ENCODE measurements at regions not wholly inside any gene's neighbourhood (a gene's known extent, or its start where the extent isn't known, plus 50 kb on each side); places are given as distances from the start of the nearest gene placed in this dataset.

- DNase-seq (no peak), ATAC-seq (no peak)
- ChIA-PET POLR2A (interaction anchor here (0.6 kb wide), 1 partner anchor 1442 kb away, joined by 4 read pairs; no protein-coding TSS in a partner anchor), CTCF (interaction anchor here (1.4 kb wide), 1 partner anchor 41 kb away, joined by 4 read pairs; no protein-coding TSS in a partner anchor)
- Mint-ChIP-seq H3K36me3 (ENCODE audit: low read depth) (no peaks in the 10 kb centered on the region), H3K4me3 (no peak overlapping the region), H3K9me3 (ENCODE audit: insufficient read depth) (no peaks in the 10 kb centered on the region), H3K27me3 (ENCODE audit: low read depth) (no peaks in the 10 kb centered on the region), H3K4me1 (ENCODE audit: low read depth) (no peaks in the 10 kb centered on the region), H3K27ac (no peak overlapping the region)
These were observed 173.2 kb upstream of the KIAA1217 start for GRCh38 chr10:24035761-24036160.

DNA sequence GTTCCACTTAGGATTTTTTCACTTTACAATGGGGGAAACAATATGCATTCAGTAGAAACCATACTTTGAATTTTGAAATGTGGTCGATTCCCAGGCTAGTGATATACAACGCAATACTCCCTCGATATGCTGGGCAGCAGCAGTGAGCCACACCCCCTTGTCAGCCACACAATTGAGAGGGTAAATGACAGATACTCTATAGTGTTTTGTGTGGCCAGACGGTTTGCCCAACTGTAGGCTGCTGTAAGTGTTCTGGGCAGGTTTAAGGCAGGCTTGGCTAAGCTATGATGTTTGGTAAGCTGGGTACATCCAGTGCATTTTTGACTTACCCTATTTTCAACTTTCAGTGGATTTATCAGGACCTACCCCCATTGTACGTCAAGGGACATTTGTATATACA lies 169.6 kb upstream of the KIAA1217 start:
- no peaks in the 10 kb centered on the region for H3K27me3 Mint-ChIP-seq (ENCODE audit: low read depth)
- no peak for ATAC-seq
- DNase-seq, result no peak
- no peaks in the 10 kb centered on the region for H3K36me3 Mint-ChIP-seq (ENCODE audit: low read depth)
- ChIA-PET POLR2A (no interaction called here), CTCF (no interaction called here)
- H3K27ac Mint-ChIP-seq, result no peak overlapping the region
- H3K4me3 Mint-ChIP-seq, result no peak overlapping the region
- no peaks in the 10 kb centered on the region for H3K9me3 Mint-ChIP-seq (ENCODE audit: insufficient read depth)
- H3K4me1 Mint-ChIP-seq (ENCODE audit: low read depth), result no peaks in the 10 kb centered on the region

- H3K27me3 Mint-ChIP-seq (ENCODE audit: low read depth), result no peaks in the 10 kb centered on the region
These were observed 169.0 kb upstream of the KIAA1217 start for GRCh38 chr10:24039897-24040296.

DNA sequence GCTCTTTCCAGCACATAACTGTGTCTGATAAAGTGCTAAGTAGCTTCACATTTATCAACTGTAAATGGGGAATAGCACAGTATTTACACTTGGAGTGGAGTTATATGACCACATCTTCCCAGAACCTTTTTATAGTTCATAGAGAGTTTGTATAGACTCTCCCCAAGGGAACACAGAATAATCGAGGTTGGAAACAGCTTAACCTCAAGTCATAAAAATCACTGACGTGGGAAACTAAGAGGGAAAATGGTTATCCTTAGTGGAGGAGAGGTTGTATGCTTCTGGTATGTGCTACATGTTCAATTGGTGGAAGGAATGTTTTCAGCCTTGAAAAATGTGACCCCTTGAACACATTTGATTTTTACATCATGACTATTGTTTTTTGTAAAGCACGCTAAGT lies 167.9 kb upstream of the KIAA1217 start:
- Mint-ChIP-seq H3K27ac (no peak overlapping the region), H3K4me1 (ENCODE audit: low read depth) (no peaks in the 10 kb centered on the region), H3K27me3 (ENCODE audit: low read depth) (no peaks in the 10 kb centered on the region), H3K9me3 (ENCODE audit: insufficient read depth) (no peaks in the 10 kb centered on the region), H3K4me3 (no peak overlapping the region), H3K36me3 (ENCODE audit: low read depth) (no peaks in the 10 kb centered on the region)
- ATAC-seq (no peak), DNase-seq (no peak)
- POLR2A ChIA-PET, result no interaction called here
- CTCF ChIA-PET, result no interaction called here

More at GRCh38 chr10:24039897-24040296, 169.0 kb upstream of the KIAA1217 start:
- Mint-ChIP-seq H3K36me3 (ENCODE audit: low read depth) (no peaks in the 10 kb centered on the region), H3K4me1 (ENCODE audit: low read depth) (no peaks in the 10 kb centered on the region), H3K27ac (no peak overlapping the region), H3K9me3 (ENCODE audit: insufficient read depth) (no peaks in the 10 kb centered on the region), H3K4me3 (no peak overlapping the region)
- POLR2A ChIA-PET, result no interaction called here
- CTCF ChIA-PET, result no interaction called here
- DNase-seq (no peak), ATAC-seq (no peak)

- Mint-ChIP-seq H3K4me1 (ENCODE audit: low read depth) (no peaks in the 10 kb centered on the region), H3K27ac (no peak overlapping the region), H3K27me3 (ENCODE audit: low read depth) (no peaks in the 10 kb centered on the region), H3K36me3 (ENCODE audit: low read depth) (no peaks in the 10 kb centered on the region), H3K9me3 (ENCODE audit: insufficient read depth) (no peaks in the 10 kb centered on the region), H3K4me3 (no peak overlapping the region)
- no peak for ATAC-seq
- ChIA-PET POLR2A (no interaction called here), CTCF (no interaction called here)
- no peak for DNase-seq
These were observed 167.1 kb upstream of the KIAA1217 start for GRCh38 chr10:24041834-24042233.

GRCh38 chr10:24042884-24043283 lies 166.1 kb upstream of the KIAA1217 start:
- POLR2A ChIA-PET, result no interaction called here
- Mint-ChIP-seq H3K27me3 (ENCODE audit: low read depth) (no peaks in the 10 kb centered on the region), H3K27ac (no peak overlapping the region), H3K9me3 (ENCODE audit: insufficient read depth) (no peaks in the 10 kb centered on the region), H3K36me3 (ENCODE audit: low read depth) (no peaks in the 10 kb centered on the region), H3K4me1 (ENCODE audit: low read depth) (no peaks in the 10 kb centered on the region), H3K4me3 (no peak overlapping the region)
- DNase-seq, result no peak
- CTCF ChIA-PET, result no interaction called here
- ATAC-seq, result no peak

GRCh38 chr10:24046060-24046459 lies 162.9 kb upstream of the KIAA1217 start:
- Mint-ChIP-seq H3K4me1 (ENCODE audit: low read depth) (no peaks in the 10 kb centered on the region), H3K4me3 (no peak overlapping the region), H3K27me3 (ENCODE audit: low read depth) (no peaks in the 10 kb centered on the region), H3K9me3 (ENCODE audit: insufficient read depth) (no peaks in the 10 kb centered on the region), H3K36me3 (ENCODE audit: low read depth) (no peaks in the 10 kb centered on the region), H3K27ac (no peak overlapping the region)
- ChIA-PET POLR2A (no interaction called here), CTCF (no interaction called here)
- ATAC-seq, result no peak
- no peak for DNase-seq

DNA sequence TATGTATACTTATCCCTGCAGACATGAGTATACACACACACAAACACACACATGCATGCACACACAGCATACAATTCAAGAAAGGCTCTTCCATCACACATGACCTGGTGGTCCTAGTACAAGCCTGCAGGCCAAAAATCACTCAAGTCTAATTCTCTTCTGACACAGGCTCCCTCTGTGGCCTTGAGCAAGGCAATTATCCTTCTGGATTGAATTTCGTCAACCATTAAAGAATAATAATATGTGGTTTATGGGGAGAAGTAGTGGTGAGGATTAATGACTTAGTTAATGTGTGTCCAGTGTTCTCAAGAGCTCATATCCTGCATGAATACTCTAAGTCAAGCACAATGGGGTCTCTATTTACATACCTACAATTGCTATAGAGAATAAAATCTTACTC lies 161.8 kb upstream of the KIAA1217 start:
- no peaks in the 10 kb centered on the region for H3K9me3 Mint-ChIP-seq (ENCODE audit: insufficient read depth)
- no peak overlapping the region for H3K4me3 Mint-ChIP-seq

GRCh38 chr10:24054421-24054820 lies 154.5 kb upstream of the KIAA1217 start:
- Mint-ChIP-seq H3K36me3 (ENCODE audit: low read depth) (no peaks in the 10 kb centered on the region), H3K27me3 (ENCODE audit: low read depth) (no peaks in the 10 kb centered on the region), H3K4me3 (no peak overlapping the region), H3K9me3 (ENCODE audit: insufficient read depth) (no peaks in the 10 kb centered on the region), H3K4me1 (ENCODE audit: low read depth) (no peaks in the 10 kb centered on the region), H3K27ac (no peak overlapping the region)
- no peak for ATAC-seq
- no peak for DNase-seq
- CTCF ChIA-PET, result no interaction called here
- POLR2A ChIA-PET, result no interaction called here

More for the DNA sequence above, 161.8 kb upstream of the KIAA1217 start:
- ChIA-PET POLR2A (no interaction called here), CTCF (no interaction called here)
- Mint-ChIP-seq H3K27ac (no peak overlapping the region), H3K27me3 (ENCODE audit: low read depth) (no peaks in the 10 kb centered on the region), H3K4me1 (ENCODE audit: low read depth) (no peaks in the 10 kb centered on the region), H3K36me3 (ENCODE audit: low read depth) (no peaks in the 10 kb centered on the region)
- no peak for ATAC-seq
- DNase-seq, result no peak

GRCh38 chr10:24080207-24080606 lies 128.7 kb upstream of the KIAA1217 start:
- Mint-ChIP-seq H3K4me1 (ENCODE audit: low read depth) (no peaks in the 10 kb centered on the region), H3K36me3 (ENCODE audit: low read depth) (no peaks in the 10 kb centered on the region), H3K27me3 (ENCODE audit: low read depth) (no peaks in the 10 kb centered on the region), H3K27ac (no peak overlapping the region), H3K4me3 (no peak overlapping the region), H3K9me3 (ENCODE audit: insufficient read depth) (no peaks in the 10 kb centered on the region)
- no peak for ATAC-seq
- POLR2A ChIA-PET, result no interaction called here
- DNase-seq, result no peak
- CTCF ChIA-PET, result no interaction called here

- Mint-ChIP-seq H3K4me3 (no peak overlapping the region), H3K4me1 (ENCODE audit: low read depth) (no peaks in the 10 kb centered on the region), H3K27me3 (ENCODE audit: low read depth) (no peaks in the 10 kb centered on the region), H3K36me3 (ENCODE audit: low read depth) (no peaks in the 10 kb centered on the region), H3K9me3 (ENCODE audit: insufficient read depth) (no peaks in the 10 kb centered on the region), H3K27ac (no peak overlapping the region)
- no peak for DNase-seq
- ChIA-PET CTCF (no interaction called here), POLR2A (no interaction called here)
- ATAC-seq, result no peak
These were observed 122.4 kb upstream of the KIAA1217 start for GRCh38 chr10:24086296-24087086.

- no peaks in the 10 kb centered on the region for H3K36me3 Mint-ChIP-seq (ENCODE audit: low read depth)
- peaks cover 2% of the 10 kb centered on the region for H3K9me3 Mint-ChIP-seq (ENCODE audit: insufficient read depth)
- ChIA-PET CTCF (no interaction called here), POLR2A (no interaction called here)
- no peaks in the 10 kb centered on the region for H3K27me3 Mint-ChIP-seq (ENCODE audit: low read depth)
- no peaks in the 10 kb centered on the region for H3K4me1 Mint-ChIP-seq (ENCODE audit: low read depth)
- no peak overlapping the region for H3K4me3 Mint-ChIP-seq
- no peak for ATAC-seq
- no peak overlapping the region for H3K27ac Mint-ChIP-seq
- no peak for DNase-seq
These were observed 117.7 kb upstream of the KIAA1217 start for GRCh38 chr10:24091256-24091655.

- Mint-ChIP-seq H3K27ac (no peak overlapping the region), H3K4me3 (no peak overlapping the region), H3K27me3 (ENCODE audit: low read depth) (no peaks in the 10 kb centered on the region), H3K4me1 (ENCODE audit: low read depth) (no peaks in the 10 kb centered on the region), H3K36me3 (ENCODE audit: low read depth) (no peaks in the 10 kb centered on the region), H3K9me3 (ENCODE audit: insufficient read depth) (peaks cover 6% of the 10 kb centered on the region)
- ATAC-seq (no peak), DNase-seq (no peak)
- ChIA-PET CTCF (no interaction called here), POLR2A (no interaction called here)
These were observed 112.7 kb upstream of the KIAA1217 start for GRCh38 chr10:24096281-24096680.
